HG02610 (cell line): ENCODE measurements at regions not wholly inside any gene's neighbourhood (a gene's known extent, or its start where the extent isn't known, plus 50 kb on each side); places are given as distances from the start of the nearest gene placed in this dataset.

Source experiments
- ATAC-seq: cut with Tn5 transposase; IDR thresholded peaks from one replicate; pipeline ENCODE4 v1.9.1; 2021; ENCODE audit warnings: mild to moderate bottlenecking, moderate library complexity; ENCODE audit not compliant: unreplicated experiment

DNA sequence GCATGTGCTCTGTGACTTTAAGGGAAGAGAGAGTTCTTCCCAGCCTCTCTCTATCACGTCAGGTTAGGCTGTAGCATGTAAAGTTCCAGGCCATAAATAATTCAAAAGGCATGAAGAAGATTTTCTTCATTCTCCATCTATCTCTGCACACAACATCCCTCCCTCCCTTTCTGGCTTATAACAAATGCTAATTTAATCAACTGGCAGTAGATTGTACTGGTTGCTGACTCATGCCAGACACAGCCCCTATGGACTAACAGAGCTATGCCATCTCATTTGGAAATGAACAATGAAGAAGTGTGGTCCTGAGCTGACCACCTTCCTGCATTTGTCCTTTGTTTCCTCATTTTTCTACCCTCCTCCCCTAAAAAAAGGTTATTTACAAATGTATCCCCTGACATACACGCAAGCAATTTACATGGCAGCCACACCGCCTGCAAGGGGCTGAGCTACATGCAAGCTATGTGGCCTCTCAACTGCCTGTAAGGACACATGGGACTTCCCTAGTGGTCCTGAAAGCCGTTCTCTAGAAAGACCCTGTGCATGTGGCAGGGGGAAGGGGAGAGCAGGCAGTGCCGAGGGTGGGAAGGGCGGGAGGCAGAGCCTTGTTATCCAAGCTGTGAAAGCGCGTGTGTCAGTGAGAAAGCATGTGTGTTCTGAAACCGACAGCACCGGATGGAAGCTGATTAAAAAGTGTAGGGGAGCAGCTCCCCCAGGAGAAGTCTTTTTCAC lies 90.9 kb upstream of the KLF7 start:
- no peak for ATAC-seq

- no peak for ATAC-seq
Measured at GRCh38 chr2:207257251-207258250, 91.8 kb upstream of the KLF7 start.

GRCh38 chr2:207258263-207258991 lies 92.7 kb upstream of the KLF7 start:
- no peak for ATAC-seq

- ATAC-seq, result no peak
Measured at GRCh38 chr2:207260021-207260420, 94.3 kb upstream of the KLF7 start.

GRCh38 chr2:207260947-207261346 lies 95.2 kb upstream of the KLF7 start:
- ATAC-seq, result no peak

- no peak for ATAC-seq
Measured at GRCh38 chr2:207264310-207264709, 98.6 kb upstream of the KLF7 start.

GRCh38 chr2:207265332-207265731 lies 99.6 kb upstream of the KLF7 start:
- ATAC-seq, result no peak

GRCh38 chr2:207265869-207266268 lies 100.1 kb upstream of the KLF7 start:
- no peak for ATAC-seq

GRCh38 chr2:207266648-207267047 lies 100.9 kb upstream of the KLF7 start:
- ATAC-seq, result no peak

DNA sequence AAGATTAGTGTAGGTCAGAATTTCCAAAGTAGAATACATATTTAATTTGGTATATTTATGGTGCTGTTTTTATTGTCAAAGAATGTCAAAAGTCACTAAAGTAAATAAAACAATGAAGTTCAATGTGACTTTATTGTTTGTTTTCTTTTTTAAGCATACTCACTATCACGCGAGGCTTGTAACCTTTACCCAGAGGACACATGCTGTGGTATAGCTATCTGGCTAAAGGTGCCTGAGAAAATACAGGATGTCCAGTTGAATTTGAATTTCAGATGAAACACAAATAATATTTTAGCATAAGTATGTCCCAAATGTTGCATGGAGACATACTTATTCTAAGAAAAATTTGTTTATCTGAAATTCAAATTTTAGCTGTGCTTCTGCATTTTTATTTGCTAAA lies 103.3 kb upstream of the KLF7 start:
- no peak for ATAC-seq

- ATAC-seq, result no peak
Measured at GRCh38 chr2:207274530-207275189, 108.9 kb upstream of the KLF7 start.

DNA sequence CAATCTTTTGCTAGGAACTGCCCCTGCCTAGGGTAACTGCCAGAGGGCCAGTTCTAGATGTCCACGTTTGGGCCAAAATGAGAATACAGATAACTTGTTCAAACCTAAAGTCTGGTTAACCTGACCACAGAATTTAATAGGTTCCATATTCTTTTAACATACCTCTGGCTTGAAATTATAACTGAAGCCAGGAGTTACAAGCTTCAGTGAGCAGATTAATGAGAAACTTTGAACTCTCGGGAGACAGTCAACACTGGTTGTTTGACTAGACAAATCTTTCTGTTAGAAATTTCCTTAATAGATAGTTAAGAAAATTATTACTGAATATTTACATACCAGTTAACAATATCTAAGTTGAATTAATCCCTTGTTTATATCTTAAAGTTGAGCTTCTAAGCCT lies 110.0 kb upstream of the KLF7 start:
- ATAC-seq, result no peak

- ATAC-seq, result no peak
Measured at GRCh38 chr2:207276248-207276647, 110.5 kb upstream of the KLF7 start.

- no peak for ATAC-seq
Measured at GRCh38 chr2:207276858-207277257, 111.1 kb upstream of the KLF7 start.

DNA sequence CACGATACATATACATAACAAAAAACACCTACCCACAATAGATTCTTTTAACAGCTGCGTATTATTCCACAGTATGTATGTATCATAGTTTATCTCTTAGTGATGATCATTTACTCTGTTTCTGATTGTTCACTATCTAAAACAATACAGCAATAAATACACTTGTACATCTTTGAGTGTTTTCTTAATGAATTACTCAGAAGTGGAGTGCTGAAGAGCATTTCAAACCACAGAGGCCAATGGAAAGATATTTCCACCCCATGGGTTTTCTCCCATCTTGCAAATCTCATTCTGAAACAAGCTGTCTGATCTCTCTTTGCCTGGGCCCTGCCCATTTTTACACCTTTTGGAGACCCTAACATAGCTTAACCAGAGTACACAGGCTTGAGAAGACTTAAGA lies 113.8 kb upstream of the KLF7 start:
- peak; percentile 69 for ATAC-seq

DNA sequence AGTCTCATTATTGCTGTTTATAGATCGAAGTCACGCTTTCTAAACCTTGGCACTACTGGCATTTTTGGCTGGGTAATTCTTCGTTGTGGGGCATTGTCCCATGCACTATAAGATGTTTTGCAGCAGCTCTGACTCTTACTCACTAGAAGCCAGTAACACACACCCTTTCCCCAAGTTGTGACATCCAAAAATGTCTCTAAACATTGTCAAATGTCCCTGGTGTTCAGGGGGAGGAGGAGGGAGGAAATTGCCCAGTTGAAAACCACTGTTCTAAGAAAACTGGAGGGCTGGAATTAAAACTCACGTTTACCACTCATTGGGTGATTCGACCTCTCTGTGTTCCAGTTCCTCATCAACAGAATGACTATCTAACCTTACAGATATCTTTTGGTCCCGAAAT lies 115.7 kb upstream of the KLF7 start:
- ATAC-seq, result no peak

GRCh38 chr2:207282916-207283315 lies 117.2 kb upstream of the KLF7 start:
- no peak for ATAC-seq

DNA sequence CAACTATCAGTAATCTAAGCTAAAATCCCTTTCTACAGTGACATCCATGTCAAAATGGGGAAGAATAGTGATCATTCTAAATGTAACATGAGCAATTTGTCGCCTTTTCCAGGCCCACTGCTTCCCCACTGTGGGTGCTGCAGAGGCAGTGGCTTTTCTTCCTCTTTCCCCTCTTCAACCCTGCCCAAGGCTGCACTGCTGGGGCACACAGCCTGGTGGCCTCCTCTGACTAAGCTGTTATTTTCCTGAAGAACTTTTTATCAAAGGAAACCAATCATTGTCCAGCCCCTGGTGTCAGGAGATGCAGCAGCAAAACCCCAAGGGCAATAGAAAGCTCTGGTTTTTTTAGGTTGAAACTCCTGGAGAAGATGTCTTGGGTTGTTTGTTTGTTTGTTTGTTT lies 117.6 kb upstream of the KLF7 start:
- ATAC-seq, result no peak

DNA sequence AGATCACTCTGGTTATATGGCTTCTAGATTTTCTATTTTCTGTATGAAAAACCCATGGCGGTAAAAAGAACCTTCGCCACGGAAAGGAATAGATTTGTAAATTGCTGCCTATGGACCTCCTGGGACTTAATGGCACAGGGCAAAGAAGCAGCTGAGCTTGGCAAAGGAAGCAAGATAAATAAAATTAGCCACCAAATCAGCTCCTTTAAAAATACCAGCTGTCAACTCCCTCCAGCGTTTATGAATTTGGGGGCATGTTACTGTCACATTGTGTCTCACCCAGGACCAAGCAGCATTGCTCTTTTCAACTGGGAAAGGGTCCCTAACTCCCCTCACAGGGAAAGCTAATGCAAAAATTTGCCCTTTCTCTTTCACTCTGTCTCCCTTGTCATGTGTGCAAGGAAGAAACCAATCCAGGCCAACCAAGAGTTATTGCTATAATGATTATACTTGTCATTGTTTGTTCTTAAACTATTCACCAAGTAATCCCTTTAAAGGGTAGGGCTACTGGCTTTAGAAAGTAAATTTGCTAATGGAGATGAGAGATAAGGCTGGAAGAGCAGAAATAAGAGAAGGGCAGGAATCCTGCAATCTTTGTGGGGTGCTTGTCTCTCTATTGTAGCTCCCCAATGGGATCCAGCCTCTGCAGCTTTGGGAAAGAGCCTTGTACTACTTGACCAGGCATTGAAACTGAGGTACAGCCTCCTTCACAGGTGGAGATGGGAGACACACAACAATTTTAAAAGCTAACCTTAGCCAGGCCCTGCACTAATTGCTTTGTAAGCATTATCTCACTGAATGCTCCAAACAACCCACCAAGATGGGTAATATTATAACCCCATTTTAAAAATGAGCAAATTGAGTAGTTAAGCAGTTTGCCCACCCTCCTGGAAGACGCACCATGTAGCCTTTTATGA lies 119.1 kb upstream of the KLF7 start:
- ATAC-seq, result no peak

GRCh38 chr2:207285473-207285815 lies 119.7 kb upstream of the KLF7 start:
- peak; percentile 35 for ATAC-seq
